A549 (cell line): ENCODE measurements at regions not wholly inside any gene's neighbourhood (a gene's known extent, or its start where the extent isn't known, plus 50 kb on each side); places are given as distances from the start of the nearest gene placed in this dataset.

Experiments used
- ATAC-seq, 2 experiments: fragments of 200-7000 bp in 1 of 2; fragments of >200 bp in 1 of 2; cut with Nextera tagmentation in 1 of 2; cut with Tn5 transposase in 1 of 2; 3 replicates each; pipeline versions ENCODE4 v1.8.0 to v1.9.1; 2018 to 2020; ENCODE audit warnings: mild to moderate bottlenecking in 1 of 2, moderate library complexity in 1 of 2
- CTCF ChIA-PET: fragments of 300-600 bp; sonication (Branson Sonifier 250); formaldehyde crosslinking; extraction: SDS; loops from one replicate; lab custom pipeline; 2021; ENCODE audit warnings: antibody characterized with exemption, inconsistent platforms; lab: Yijun Ruan, JAX
- POLR2A ChIA-PET: fragments of 350-600 bp; formaldehyde crosslinking; extraction: SDS; loops from one replicate; lab custom pipeline; 2021; ENCODE audit warnings: antibody characterized with exemption, inconsistent platforms; lab: Yijun Ruan, JAX
- DNase-seq, 2 experiments: peaks; one replicate each; pipeline versions ENCODE4 v3.0.0 to v3.0.0-alpha.2; 2011 to 2016; ENCODE audit warnings: low read depth in 1 of 2, low spot score in 1 of 2
- FAIRE-seq: peaks from 2 replicates; lab custom pipeline; 2011; peaks lifted over from hg19 to GRCh38; lab: Jason Lieb, UNC
- H3K27ac ChIP-seq, 2 experiments: fragments of >200 bp; sonication (Bioruptor Twin); formaldehyde crosslinking; 3 replicates each; pipeline ENCODE4 v1.5.1; 2016 to 2017
- H3K4me1 ChIP-seq: fragments of >200 bp; sonication (Bioruptor Twin); formaldehyde crosslinking; 3 replicates; pipeline ENCODE4 v1.6.1; 2016
- H3K4me2 ChIP-seq: fragments of >200 bp; sonication (Bioruptor Twin); formaldehyde crosslinking; 3 replicates; pipeline ENCODE4 v1.6.1; 2016
- H3K4me3 ChIP-seq: fragments of >200 bp; sonication (Bioruptor Twin); formaldehyde crosslinking; 3 replicates; pipeline ENCODE4 v1.5.1; 2016
- H3K9me3 ChIP-seq: fragments of >200 bp; sonication (Bioruptor Twin); formaldehyde crosslinking; 3 replicates; pipeline ENCODE4 v1.6.1; 2016
- ATOH8 ChIP-seq: fragments of 250-450 bp; sonication (Bioruptor Pico); IDR thresholded peaks from 2 replicates; pipeline ENCODE4 v1.5.0; 2020; ENCODE audit warnings: low read depth, mild to moderate bottlenecking, moderate library complexity
- BCL3 ChIP-seq: fragments of >200 bp; sonication (Bioruptor Twin); formaldehyde crosslinking; IDR thresholded peaks from 3 replicates; pipeline ENCODE4 v1.6.1; 2016
- BHLHE40 ChIP-seq: IDR thresholded peaks from 2 replicates; pipeline ENCODE4 v1.6.1; 2012; ENCODE audit warnings: low read depth, low read length, inconsistent platforms
- CEBPB ChIP-seq, 2 experiments: fragments of >200 bp in 1 of 2; sonication (Bioruptor Twin) in 1 of 2; formaldehyde crosslinking in 1 of 2; IDR thresholded peaks; 2 replicates each; pipeline ENCODE4 v1.6.1; 2012 to 2016
- CHD2 ChIP-seq: fragments of 150-350 bp; IDR thresholded peaks from 2 replicates; pipeline ENCODE4 v1.6.1; 2014; ENCODE audit warnings: low read length; ENCODE audit not compliant: partially characterized antibody
- E2F6 ChIP-seq: IDR thresholded peaks from 2 replicates; pipeline ENCODE4 v1.6.1; 2012; ENCODE audit warnings: low read depth, borderline replicate concordance
- EHF ChIP-seq: fragments of 250-450 bp; sonication (Bioruptor Pico); IDR thresholded peaks from 2 replicates; pipeline ENCODE4 v1.5.0; 2020; ENCODE audit warnings: mild to moderate bottlenecking
- EP300 ChIP-seq, 2 experiments: fragments of >200 bp; sonication (Bioruptor Twin); formaldehyde crosslinking; IDR thresholded peaks; 2 replicates in 1 of 2; 3 replicates in 1 of 2; pipeline ENCODE4 v1.6.1; 2016 to 2017
- FOSB ChIP-seq: fragments of 250-450 bp; sonication (Bioruptor Pico); IDR thresholded peaks from 2 replicates; pipeline ENCODE4 v1.5.0; 2020; ENCODE audit warnings: mild to moderate bottlenecking, moderate library complexity
- FOSL2 ChIP-seq, 2 experiments: fragments of 450-650 bp in 1 of 2; fragments of >200 bp in 1 of 2; sonication (Bioruptor Twin) in 1 of 2; formaldehyde crosslinking; IDR thresholded peaks; 2 replicates each; pipeline versions ENCODE4 v1.5.0 to v1.6.1; 2016 to 2020; ENCODE audit warnings: mild to moderate bottlenecking in 1 of 2, moderate library complexity in 1 of 2
- HEYL ChIP-seq: fragments of 250-450 bp; sonication (Bioruptor Pico); IDR thresholded peaks from 2 replicates; pipeline ENCODE4 v1.8.0; 2021; ENCODE audit warnings: mild to moderate bottlenecking, moderate library complexity
- HOXA7 ChIP-seq: fragments of 250-450 bp; sonication (Bioruptor Pico); IDR thresholded peaks from 2 replicates; pipeline ENCODE4 v1.5.0; 2020; ENCODE audit warnings: mild to moderate bottlenecking, moderate library complexity
- HOXB13 ChIP-seq: fragments of 250-450 bp; sonication (Bioruptor Pico); IDR thresholded peaks from 2 replicates; pipeline ENCODE4 v1.5.0; 2020; ENCODE audit warnings: low read depth, mild to moderate bottlenecking, moderate library complexity
- JUNB ChIP-seq: fragments of >200 bp; sonication (Bioruptor Twin); formaldehyde crosslinking; IDR thresholded peaks from 2 replicates; pipeline ENCODE4 v1.6.1; 2016
- KDM1A ChIP-seq: fragments of 200-600 bp; sonication (generic); IDR thresholded peaks from 2 replicates; pipeline ENCODE4 v1.6.1; 2016; ENCODE audit warnings: low read depth, mild to moderate bottlenecking
- MAZ ChIP-seq: fragments of 150-350 bp; IDR thresholded peaks from 2 replicates; pipeline ENCODE4 v1.6.1; 2014; ENCODE audit warnings: antibody characterized with exemption, low read depth, low read length, borderline replicate concordance
- MYC ChIP-seq: IDR thresholded peaks from 2 replicates; pipeline ENCODE4 v1.6.1; 2012; ENCODE audit warnings: mild to moderate bottlenecking, inconsistent platforms, low read length, improper control_type of control experiment, borderline replicate concordance
- NFE2L2 ChIP-seq: fragments of 150-350 bp; conservative IDR thresholded peaks from 2 replicates; pipeline ENCODE4 v1.6.1; 2014; ENCODE audit warnings: low read length
- NPAS2 ChIP-seq: fragments of 250-450 bp; sonication (Bioruptor Pico); IDR thresholded peaks from 2 replicates; pipeline ENCODE4 v1.8.0; 2022; ENCODE audit warnings: mild to moderate bottlenecking, moderate library complexity, borderline replicate concordance
- RARB ChIP-seq: fragments of 250-450 bp; sonication (Bioruptor Pico); IDR thresholded peaks from 2 replicates; pipeline ENCODE4 v1.8.0; 2021; ENCODE audit warnings: mild to moderate bottlenecking, moderate library complexity
- REST ChIP-seq: fragments of 200-600 bp; sonication (generic); IDR thresholded peaks from 2 replicates; pipeline ENCODE4 v1.6.1; 2016; ENCODE audit warnings: antibody characterized with exemption, mild to moderate bottlenecking, moderate library complexity
- RFX5 ChIP-seq: fragments of 450-650 bp; IDR thresholded peaks from 2 replicates; pipeline ENCODE4 v1.7.1; 2014; ENCODE audit warnings: antibody characterized with exemption, mild to moderate bottlenecking, moderate library complexity
- TP53 ChIP-seq: fragments of 250-450 bp; sonication (Bioruptor Pico); IDR thresholded peaks from 2 replicates; pipeline ENCODE4 v1.5.0; 2021; ENCODE audit warnings: mild to moderate bottlenecking, moderate library complexity
- USF2 ChIP-seq: fragments of 450-650 bp; IDR thresholded peaks from 2 replicates; pipeline ENCODE4 v1.6.1; 2014; ENCODE audit warnings: antibody characterized with exemption
- ZFP36 ChIP-seq: fragments of 450-650 bp; IDR thresholded peaks from 2 replicates; pipeline ENCODE4 v1.6.1; 2014; ENCODE audit warnings: borderline replicate concordance; ENCODE audit not compliant: partially characterized antibody
- WGBS: methylation state at CpG from one replicate; pipeline ENCODE4 v1.1.6; 2017; ENCODE audit errors: missing lambda C conversion rate; 5-methylcytosine and 5-hydroxymethylcytosine counted together

- H3K4me1 ChIP-seq, result no peaks in the 10 kb centered on the region
- no peak for TF ChIP-seq CEBPB (IDR thresholded peaks at IDR 0.05)
- TF ChIP-seq USF2, result no peak
- no peak for TF ChIP-seq E2F6
- TF ChIP-seq FOSB (CRISPR knock-in tag), result no peak
- TF ChIP-seq MYC, result no peak
- TF ChIP-seq CHD2, result no peak
- TF ChIP-seq MAZ, result no peak
- no peak for TF ChIP-seq RARB (CRISPR knock-in tag)
- no peak for TF ChIP-seq KDM1A
- TF ChIP-seq HOXB13, result no peak
- no peak for TF ChIP-seq HOXA7 (CRISPR knock-in tag)
- TF ChIP-seq BCL3, result no peak
- TF ChIP-seq ZFP36, result no peak
- ChIA-PET POLR2A (no interaction called here), CTCF (no interaction called here)
- no peak overlapping the region for H3K4me2 ChIP-seq
- FAIRE-seq (no peak), ATAC-seq (no peak), DNase-seq (no peak)
- 15% methylated on average over 2 of the region's 2 CpGs for WGBS
- H3K27ac ChIP-seq, result no peak overlapping the region
- H3K4me3 ChIP-seq, result no peak overlapping the region
- H3K9me3 ChIP-seq, result 0 out of 3 replicates have a peak, but pooled peaks cover 2% of the 10 kb centered on the region
Measured at GRCh38 chr2:150880986-150881385, 380.7 kb downstream of the RBM43 start.

- H3K4me3 ChIP-seq, result no peak overlapping the region
- H3K4me1 ChIP-seq, result no peaks in the 10 kb centered on the region
- no peak for ATAC-seq
- CTCF ChIA-PET, result no interaction called here
- DNase-seq, result peak in 1 of 2 experiments; percentile 17
- WGBS, result 58% methylated on average over 1 of the region's 1 CpG
- H3K4me2 ChIP-seq, result no peak overlapping the region
- POLR2A ChIA-PET, result no interaction called here
- H3K9me3 ChIP-seq, result 0 out of 3 replicates have a peak, but pooled peaks cover 2% of the 10 kb centered on the region
- H3K27ac ChIP-seq, result no peak overlapping the region
- FAIRE-seq, result no peak
- TF ChIP-seq RFX5, result no peak
- TF ChIP-seq ATOH8 (CRISPR knock-in tag), result no peak
- no peak for TF ChIP-seq E2F6
- TF ChIP-seq FOSL2 (IDR thresholded peaks at IDR 0.05), result no peak
- peak; percentile 33; the same call in 1 of the 2 replicates for TF ChIP-seq FOSL2 (CRISPR knock-in tag; IDR thresholded peaks at IDR 0.05)
- TF ChIP-seq EP300 (IDR thresholded peaks at IDR 0.05), result no peak
Measured at GRCh38 chr2:150878356-150878755, 383.3 kb downstream of the RBM43 start.

- no peak overlapping the region for H3K27ac ChIP-seq
- POLR2A ChIA-PET, result no interaction called here
- FAIRE-seq, result no peak
- CTCF ChIA-PET, result no interaction called here
- DNase-seq, result no peak
- no peaks in the 10 kb centered on the region for H3K4me1 ChIP-seq
- 0 out of 3 replicates have a peak, but pooled peaks cover 2% of the 10 kb centered on the region for H3K9me3 ChIP-seq
- H3K4me3 ChIP-seq, result no peak overlapping the region
- ATAC-seq, result no peak
- H3K4me2 ChIP-seq, result no peak overlapping the region
- 48% methylated on average over 5 of the region's 5 CpGs for WGBS
- TF ChIP-seq CHD2 (no peak), NFE2L2 (no peak), TP53 (CRISPR knock-in tag) (no peak), BHLHE40 (no peak), NPAS2 (CRISPR knock-in tag) (no peak), HEYL (CRISPR knock-in tag) (no peak), HOXB13 (no peak), EHF (CRISPR knock-in tag) (no peak), REST (no peak), JUNB (no peak)
Measured at GRCh38 chr2:150876251-150876950, 385.3 kb downstream of the RBM43 start.
